Breast epithelium (tissue), 4 donors: ENCODE measurements at regions not wholly inside any gene's neighbourhood (a gene's known extent, or its start where the extent isn't known, plus 50 kb on each side); places are given as distances from the start of the nearest gene placed in this dataset.

Experiments used
- DNase-seq, 2 donors: peaks; one replicate each; pipeline ENCODE4 v3.0.0-alpha.2; 2019; ENCODE audit warnings: low spot score in 2 of 2
- H3K27ac ChIP-seq, 2 donors: fragments of 200-600 bp; sonication (generic) in 1 of 2; one replicate each; pipeline ENCODE4 v1.5.1; 2016 to 2019; ENCODE audit warnings: mild to moderate bottlenecking in 1 of 2
- H3K27me3 ChIP-seq, 2 donors: fragments of 200-600 bp; sonication (generic) in 1 of 2; one replicate each; pipeline versions ENCODE4 v1.5.1 to v1.6.0; 2017 to 2019; ENCODE audit warnings: control low read depth in 1 of 2, mild to moderate bottlenecking in 1 of 2
- H3K36me3 ChIP-seq: fragments of 200-600 bp; one replicate; pipeline ENCODE4 v1.5.1; 2019
- H3K4me1 ChIP-seq, 2 donors: fragments of 200-600 bp; sonication (generic); one replicate each; pipeline ENCODE4 v1.5.1; 2016 to 2019; ENCODE audit warnings: control low read depth in 1 of 2
- H3K4me3 ChIP-seq, 3 donors: fragments of 200-600 bp; sonication (generic); 1 replicate in 2 of 3; 2 replicates in 1 of 3; pipeline ENCODE4 v1.5.1; 2016 to 2019; ENCODE audit warnings: mild to moderate bottlenecking in 3 of 3, moderate library complexity in 2 of 3
- H3K9me3 ChIP-seq, 2 donors: fragments of 200-600 bp; sonication (generic) in 1 of 2; one replicate each; pipeline ENCODE4 v1.5.1; 2016 to 2019; ENCODE audit warnings: control low read depth in 1 of 2
- CTCF ChIP-seq, 3 donors: fragments of 450-650 bp; IDR thresholded peaks; one replicate each; pipeline ENCODE4 v1.5.1; 2016 to 2017; ENCODE audit warnings: antibody characterized with exemption in 3 of 3, mild to moderate bottlenecking in 3 of 3, moderate library complexity in 3 of 3
- POLR2A ChIP-seq: fragments of 450-650 bp; IDR thresholded peaks from one replicate; pipeline ENCODE4 v1.6.1; 2016; ENCODE audit warnings: antibody characterized with exemption, mild to moderate bottlenecking, moderate library complexity
- POLR2AphosphoS5 ChIP-seq, 3 donors: sonication (generic); formaldehyde crosslinking; IDR thresholded peaks; one replicate each; pipeline ENCODE4 v1.6.1; 2017; ENCODE audit warnings: antibody characterized with exemption in 3 of 3
- intact Hi-C: fragments of 100-400 bp; cut with DNase I; formaldehyde crosslinking; loops from one replicate; pipeline ENCODE4 v1.15.1; 2023; ENCODE audit warnings: low total_unique reads

- Histone ChIP-seq H3K4me1 (no peaks in the 10 kb centered on the region), H3K36me3 (no peaks in the 10 kb centered on the region), H3K4me3 (no peak overlapping the region), H3K27me3 (peaks cover 0 to 4% of the 10 kb centered on the region in 2 donors), H3K27ac (no peak overlapping the region), H3K9me3 (no peaks in the 10 kb centered on the region)
- DNase-seq, result no peak
- intact Hi-C loops, result no loop called here
- no peak for TF ChIP-seq POLR2AphosphoS5 (IDR thresholded peaks at IDR 0.05)
- no peak for TF ChIP-seq CTCF (IDR thresholded peaks at IDR 0.05)
- no peak for TF ChIP-seq POLR2A
Observed at GRCh38 chr22:27163162-27164137, 506.1 kb downstream of the MIAT start.

- Histone ChIP-seq H3K36me3 (no peaks in the 10 kb centered on the region), H3K9me3 (no peaks in the 10 kb centered on the region), H3K4me1 (no peaks in the 10 kb centered on the region), H3K27ac (no peak overlapping the region), H3K4me3 (no peak overlapping the region), H3K27me3 (peaks cover 0 to 4% of the 10 kb centered on the region in 2 donors)
- no peak for TF ChIP-seq POLR2A
- no peak for TF ChIP-seq CTCF (IDR thresholded peaks at IDR 0.05)
- TF ChIP-seq POLR2AphosphoS5 (IDR thresholded peaks at IDR 0.05), result no peak
- intact Hi-C loops, result no loop called here
- DNase-seq, result no peak
Observed at GRCh38 chr22:27164781-27165503, 507.6 kb downstream of the MIAT start.

GRCh38 chr22:27168681-27169080 is 511.3 kb downstream of the MIAT start:
- TF ChIP-seq POLR2AphosphoS5 (IDR thresholded peaks at IDR 0.05) (no peak), POLR2A (no peak), CTCF (IDR thresholded peaks at IDR 0.05) (no peak)
- Histone ChIP-seq H3K9me3 (no peaks in the 10 kb centered on the region), H3K36me3 (no peaks in the 10 kb centered on the region)

GRCh38 chr22:27170491-27170890 is 513.1 kb downstream of the MIAT start:
- H3K27ac ChIP-seq, result no peak overlapping the region
- H3K36me3 ChIP-seq, result no peaks in the 10 kb centered on the region
- no peaks in the 10 kb centered on the region for H3K4me1 ChIP-seq
- no peak for TF ChIP-seq POLR2A
- no peak for TF ChIP-seq CTCF (IDR thresholded peaks at IDR 0.05)
- TF ChIP-seq POLR2AphosphoS5 (IDR thresholded peaks at IDR 0.05), result no peak
- intact Hi-C loops, result no loop called here
- DNase-seq, result no peak
- no peak overlapping the region for H3K4me3 ChIP-seq
- peaks cover 0 to 9% of the 10 kb centered on the region in 2 donors for H3K27me3 ChIP-seq
- no peaks in the 10 kb centered on the region for H3K9me3 ChIP-seq

More at GRCh38 chr22:27168681-27169080, 511.3 kb downstream of the MIAT start:
- intact Hi-C loops, result no loop called here
- no peak overlapping the region for H3K4me3 ChIP-seq
- H3K27ac ChIP-seq, result no peak overlapping the region
- no peaks in the 10 kb centered on the region for H3K4me1 ChIP-seq
- H3K27me3 ChIP-seq, result peaks cover 0 to 6% of the 10 kb centered on the region in 2 donors
- DNase-seq, result no peak

- TF ChIP-seq POLR2AphosphoS5 (IDR thresholded peaks at IDR 0.05), result no peak
- no peak for TF ChIP-seq CTCF (IDR thresholded peaks at IDR 0.05)
- no peak for TF ChIP-seq POLR2A
- no peaks in the 10 kb centered on the region for H3K4me1 ChIP-seq
- H3K36me3 ChIP-seq, result no peaks in the 10 kb centered on the region
- intact Hi-C loops, result no loop called here
- no peak overlapping the region for H3K4me3 ChIP-seq
- no peaks in the 10 kb centered on the region for H3K9me3 ChIP-seq
- DNase-seq, result no peak
- peaks cover 0 to 9% of the 10 kb centered on the region in 2 donors for H3K27me3 ChIP-seq
- H3K27ac ChIP-seq, result no peak overlapping the region
Observed at GRCh38 chr22:27171212-27171611, 513.8 kb downstream of the MIAT start.
